ENCODE measurements at regions not wholly inside any gene's neighbourhood (a gene's known extent, or its start where the extent isn't known, plus 50 kb on each side); places are given as distances from the start of the nearest gene placed in this dataset.
A peak's percentile ranks its signal among the peaks of the same experiment; 100 is the strongest.
"Not testable (repeated sequence)": the region's sequence is repeated elsewhere in the genome, so short reads cannot be mapped to it uniquely, and the experiment has no call there.

DNA sequence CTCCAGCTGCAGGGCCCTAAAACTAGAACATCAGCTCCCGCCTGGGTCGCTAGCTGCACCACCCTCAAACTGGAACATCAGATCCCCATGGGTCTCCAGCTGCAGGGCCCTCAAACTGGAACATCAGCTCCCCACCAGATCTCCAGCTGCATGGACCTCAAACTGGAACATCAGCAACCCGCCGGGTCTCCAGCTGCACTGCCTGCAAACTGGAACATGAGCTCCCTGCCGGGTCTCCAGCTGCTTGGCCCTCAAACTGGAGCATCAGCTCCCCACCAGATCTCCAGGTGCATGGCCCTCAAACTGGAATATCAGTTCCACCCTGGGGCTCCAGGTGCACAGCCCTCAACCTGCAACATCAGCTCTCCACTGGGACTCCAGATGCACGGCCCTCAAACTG lies 82.7 kb downstream of the TFRC start:
- DNase-seq (ENCODE audit: low read depth); H3K4me3 ChIP-seq (ENCODE audit: low read depth, low read length): not testable (repeated sequence)

DNA sequence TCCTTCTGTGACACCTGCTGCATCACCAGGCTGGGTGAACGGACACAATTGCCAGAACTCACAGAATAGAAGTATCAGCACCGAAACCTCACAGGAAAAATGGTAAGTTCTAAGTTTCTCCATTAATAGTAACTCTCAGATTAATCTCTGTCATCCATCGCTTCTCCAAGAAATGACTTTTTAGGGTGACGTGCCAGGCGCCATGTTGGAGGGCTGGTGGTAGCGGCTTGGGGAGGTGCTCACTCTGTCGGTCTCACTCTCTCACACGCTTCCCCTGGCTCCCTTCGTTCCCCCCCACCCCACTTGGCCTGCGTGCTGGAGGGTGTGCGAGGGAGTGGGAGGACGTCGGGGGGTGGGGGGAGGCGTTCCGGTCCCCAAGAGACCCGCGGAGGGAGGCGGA lies 85.6 kb downstream of the TFRC start:
- not testable (repeated sequence) for DNase-seq (ENCODE audit: low read depth); H3K4me3 ChIP-seq (ENCODE audit: low read depth, low read length)

DNA sequence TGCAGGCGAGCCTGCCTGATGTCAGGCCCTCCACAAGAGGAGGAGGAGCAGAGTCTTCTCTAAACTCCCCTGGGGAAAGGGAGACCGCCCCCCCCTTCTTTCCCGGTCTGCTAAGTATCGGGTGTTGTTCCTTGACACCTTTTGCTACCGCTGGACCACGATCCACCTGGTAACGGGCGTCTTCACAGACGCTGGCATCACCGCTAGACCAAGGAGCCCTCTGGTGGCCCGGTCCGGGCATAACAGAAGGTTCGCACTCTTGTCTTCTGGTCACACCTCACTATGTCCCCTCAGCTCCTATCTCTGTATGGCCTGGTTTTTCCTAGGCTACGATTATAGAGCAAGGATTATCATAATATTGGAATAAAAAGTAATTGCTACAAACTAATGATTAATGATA lies 86.0 kb upstream of the TNK2 start:
- H3K4me3 ChIP-seq (ENCODE audit: low read depth, low read length) = not testable (repeated sequence)
- peak; percentile 46 for DNase-seq (ENCODE audit: low read depth)
- TF ChIP-seq, protein P1, sequence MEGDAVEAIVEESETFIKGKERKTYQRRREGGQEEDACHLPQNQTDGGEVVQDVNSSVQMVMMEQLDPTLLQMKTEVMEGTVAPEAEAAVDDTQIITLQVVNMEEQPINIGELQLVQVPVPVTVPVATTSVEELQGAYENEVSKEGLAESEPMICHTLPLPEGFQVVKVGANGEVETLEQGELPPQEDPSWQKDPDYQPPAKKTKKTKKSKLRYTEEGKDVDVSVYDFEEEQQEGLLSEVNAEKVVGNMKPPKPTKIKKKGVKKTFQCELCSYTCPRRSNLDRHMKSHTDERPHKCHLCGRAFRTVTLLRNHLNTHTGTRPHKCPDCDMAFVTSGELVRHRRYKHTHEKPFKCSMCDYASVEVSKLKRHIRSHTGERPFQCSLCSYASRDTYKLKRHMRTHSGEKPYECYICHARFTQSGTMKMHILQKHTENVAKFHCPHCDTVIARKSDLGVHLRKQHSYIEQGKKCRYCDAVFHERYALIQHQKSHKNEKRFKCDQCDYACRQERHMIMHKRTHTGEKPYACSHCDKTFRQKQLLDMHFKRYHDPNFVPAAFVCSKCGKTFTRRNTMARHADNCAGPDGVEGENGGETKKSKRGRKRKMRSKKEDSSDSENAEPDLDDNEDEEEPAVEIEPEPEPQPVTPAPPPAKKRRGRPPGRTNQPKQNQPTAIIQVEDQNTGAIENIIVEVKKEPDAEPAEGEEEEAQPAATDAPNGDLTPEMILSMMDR (IDR thresholded peaks at IDR 0.05; ENCODE audit: insufficient read depth, low read depth, low read length) = peak; percentile 49

DNA sequence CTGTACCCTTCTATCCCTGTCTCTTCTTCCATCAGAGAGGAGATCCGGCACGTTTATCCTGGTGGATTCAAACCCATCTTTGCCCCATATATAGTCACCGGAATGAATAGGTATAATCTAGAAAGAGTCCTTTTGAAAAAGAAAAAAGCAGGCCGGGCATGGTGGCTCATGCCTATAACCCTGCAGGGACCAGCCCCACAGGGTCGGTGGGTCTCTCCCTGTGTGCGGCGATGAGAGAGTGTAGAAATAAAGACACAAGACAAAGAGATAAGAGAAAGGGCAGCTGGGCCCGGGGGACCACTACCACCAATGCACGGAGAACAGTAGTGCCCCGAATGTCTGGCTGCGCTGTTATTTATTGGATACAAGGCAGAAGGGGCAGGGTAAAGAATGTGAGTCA lies 85.3 kb upstream of the TNK2 start:
- not testable (repeated sequence) for DNase-seq (ENCODE audit: low read depth); H3K4me3 ChIP-seq (ENCODE audit: low read depth, low read length)

DNA sequence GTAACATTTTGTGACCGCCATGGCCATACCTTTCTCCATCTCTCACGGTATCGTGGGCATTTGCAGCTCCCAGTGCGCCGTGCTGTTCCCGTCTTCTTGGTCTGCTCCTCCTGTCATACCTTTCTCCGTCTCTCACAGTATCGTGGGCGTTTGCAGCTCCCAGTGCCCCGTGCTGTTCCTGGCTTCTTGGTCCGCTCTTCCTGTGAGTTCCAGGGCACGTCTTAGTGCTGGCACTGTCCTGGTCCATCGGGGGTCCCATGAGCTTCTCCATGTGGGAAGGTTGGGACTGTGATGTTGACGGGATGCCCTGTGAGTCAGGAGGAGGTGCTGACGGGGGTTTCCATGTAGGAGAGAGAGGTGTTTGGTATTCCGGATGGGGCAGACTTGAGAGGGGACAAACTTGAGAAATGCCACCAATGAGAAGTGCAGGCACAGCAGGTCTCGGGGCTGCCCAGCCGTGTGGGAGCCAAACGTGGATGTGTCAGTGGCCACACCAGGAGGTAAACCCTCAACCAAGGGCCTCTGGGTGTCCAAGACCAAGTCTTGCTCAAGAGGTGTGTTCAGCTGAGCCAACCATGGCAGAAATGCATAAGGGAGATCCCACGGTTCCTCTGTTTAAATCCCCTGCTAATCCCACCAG lies 84.7 kb upstream of the TNK2 start:
- not testable (repeated sequence) for DNase-seq (ENCODE audit: low read depth); H3K4me3 ChIP-seq (ENCODE audit: low read depth, low read length)

DNA sequence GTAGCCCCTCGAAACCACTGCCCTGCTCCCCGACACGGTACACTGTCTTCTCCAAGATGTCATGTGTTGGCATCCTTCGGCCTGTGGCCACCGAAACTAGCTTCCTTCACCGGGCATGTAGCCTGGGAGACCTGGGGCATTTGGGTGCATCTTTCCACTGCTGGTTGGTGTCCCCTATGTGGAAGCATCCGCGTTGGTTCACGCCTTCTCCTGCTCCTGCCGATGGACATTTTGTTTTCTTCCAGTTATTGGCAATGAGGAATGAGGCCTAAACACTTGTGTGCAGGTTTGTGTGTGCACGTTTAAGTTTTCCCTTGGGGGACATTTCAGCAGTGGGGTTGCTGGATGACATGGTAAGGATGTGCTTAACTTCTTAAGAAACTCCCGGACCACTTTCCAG lies 83.6 kb upstream of the TNK2 start:
- not testable (repeated sequence) for DNase-seq (ENCODE audit: low read depth); H3K4me3 ChIP-seq (ENCODE audit: low read depth, low read length)

DNA sequence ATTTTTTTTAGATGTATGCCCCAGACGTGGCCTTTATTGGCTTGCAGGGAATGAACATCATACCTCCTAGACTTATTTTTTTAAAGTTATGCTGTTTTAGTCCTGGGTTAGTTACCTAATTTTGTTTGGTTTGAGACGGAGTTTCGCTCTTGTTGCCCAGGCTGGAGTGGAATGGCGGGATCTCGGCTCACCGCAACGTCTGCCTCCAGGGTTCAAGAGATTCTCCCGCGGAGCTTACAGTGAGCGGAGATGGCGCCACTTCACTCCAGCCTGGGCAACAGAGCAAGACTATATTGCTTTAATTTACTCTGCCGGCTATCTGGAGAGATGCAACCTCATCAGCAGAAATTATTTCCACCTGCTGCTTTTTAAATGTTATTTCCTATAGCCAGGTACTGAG lies 82.9 kb upstream of the TNK2 start:
- DNase-seq (ENCODE audit: low read depth); H3K4me3 ChIP-seq (ENCODE audit: low read depth, low read length): not testable (repeated sequence)

DNA sequence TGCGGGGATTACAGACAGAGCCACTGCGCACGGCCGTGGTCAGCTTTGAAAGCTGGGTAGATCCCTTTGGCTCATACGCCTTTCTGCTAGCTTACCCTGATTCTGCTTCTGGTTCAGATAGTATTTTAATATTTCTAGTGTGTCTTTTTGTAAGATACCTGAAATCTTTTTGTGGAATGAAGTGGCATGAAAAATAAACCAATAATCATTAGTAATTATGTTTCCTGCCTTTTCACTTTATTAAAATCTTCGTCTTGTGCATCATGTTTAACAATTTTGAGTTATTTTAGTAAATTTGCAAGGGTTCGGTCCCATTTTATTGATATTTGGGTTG lies 82.5 kb upstream of the TNK2 start:
- not testable (repeated sequence) for DNase-seq (ENCODE audit: low read depth)
- peak overlapping the region; percentile 66 for H3K4me3 ChIP-seq (ENCODE audit: low read depth, low read length)

DNA sequence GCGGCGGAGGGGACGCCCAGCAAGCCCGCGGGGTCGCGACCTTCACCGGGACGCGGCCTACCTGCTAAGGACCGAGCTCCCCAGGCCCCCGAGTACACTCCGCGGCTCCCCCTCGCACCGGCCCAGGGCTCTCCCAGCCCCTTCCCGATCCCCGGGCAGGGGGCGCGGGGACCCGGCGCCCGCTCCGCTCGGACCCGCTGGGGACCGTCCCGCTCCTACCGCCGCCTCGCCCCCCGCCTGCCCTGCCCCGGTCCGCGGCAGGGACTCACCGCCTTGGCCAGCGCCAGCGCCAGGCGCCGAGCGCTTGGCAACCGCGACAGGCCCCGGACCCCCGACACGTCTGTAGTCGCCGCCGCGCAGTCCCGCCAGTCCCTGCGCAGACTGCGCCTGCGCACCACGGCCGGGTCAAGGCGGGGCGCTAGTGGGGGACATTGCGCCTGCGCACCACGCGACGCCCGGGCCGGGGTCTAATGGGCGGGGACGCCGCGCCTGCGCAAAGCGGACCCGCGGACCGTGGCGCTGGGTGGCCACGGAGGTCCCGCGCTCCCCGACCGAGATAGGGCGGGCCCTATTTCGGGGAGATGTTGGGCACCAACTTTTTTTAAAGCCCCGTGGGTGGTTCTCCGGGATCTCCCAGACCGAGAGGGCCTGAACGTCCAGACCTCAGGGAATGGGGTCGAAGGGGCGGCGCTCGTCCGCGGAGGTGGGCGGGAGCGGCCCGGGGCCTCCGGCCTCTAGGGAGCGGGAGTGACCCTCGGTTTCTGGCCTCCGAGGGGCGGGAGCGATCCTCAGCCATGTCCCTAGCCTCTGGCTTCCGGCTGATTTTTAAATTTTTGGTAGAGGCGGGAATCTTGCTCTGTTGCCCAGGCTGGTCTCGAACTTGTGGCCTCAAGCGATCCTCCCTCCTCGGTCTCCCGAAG lies 81.8 kb upstream of the TNK2 start:
- DNase-seq (ENCODE audit: low read depth) = peak; percentile 73
- peak overlapping the region; percentile 66 for H3K4me3 ChIP-seq (ENCODE audit: low read depth, low read length)

DNA sequence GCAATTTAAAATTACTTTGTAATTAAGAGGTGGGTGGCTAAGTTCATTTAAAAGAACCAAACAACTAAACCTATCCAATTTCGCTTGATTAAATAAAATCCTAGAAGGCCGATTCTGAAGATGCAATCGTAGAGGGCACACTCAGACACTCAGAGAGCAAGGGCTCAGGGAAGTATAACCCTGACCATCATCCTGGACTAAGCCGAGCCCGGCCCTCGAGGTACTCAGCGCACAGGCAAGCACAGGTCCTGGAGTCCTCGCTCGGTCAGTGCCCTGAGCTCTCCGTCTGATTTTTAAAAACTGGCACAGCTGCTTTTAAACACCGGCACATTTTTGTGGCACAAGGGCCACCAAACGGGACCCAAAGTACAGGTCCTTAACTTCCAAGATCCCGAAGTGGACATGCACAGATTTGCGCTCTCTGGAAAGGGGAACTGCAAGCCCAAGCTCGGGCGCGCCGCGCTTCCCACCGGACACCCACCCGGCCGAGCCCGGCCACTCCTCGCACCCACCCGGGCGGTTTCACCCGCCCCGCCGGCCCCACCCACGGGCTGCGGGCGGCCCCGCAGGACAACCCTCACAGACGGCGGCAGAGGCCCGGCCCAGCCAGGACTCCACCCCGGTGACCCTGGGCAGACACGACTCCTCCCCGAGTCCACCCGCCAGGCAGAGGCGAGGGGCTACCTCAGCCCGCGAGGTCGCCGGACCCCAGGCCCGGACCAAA lies 81.0 kb upstream of the TNK2 start:
- H3K4me3 ChIP-seq (ENCODE audit: low read depth, low read length) = peak overlapping the region; percentile 63
- peak; percentile 5 for DNase-seq (ENCODE audit: low read depth)

DNA sequence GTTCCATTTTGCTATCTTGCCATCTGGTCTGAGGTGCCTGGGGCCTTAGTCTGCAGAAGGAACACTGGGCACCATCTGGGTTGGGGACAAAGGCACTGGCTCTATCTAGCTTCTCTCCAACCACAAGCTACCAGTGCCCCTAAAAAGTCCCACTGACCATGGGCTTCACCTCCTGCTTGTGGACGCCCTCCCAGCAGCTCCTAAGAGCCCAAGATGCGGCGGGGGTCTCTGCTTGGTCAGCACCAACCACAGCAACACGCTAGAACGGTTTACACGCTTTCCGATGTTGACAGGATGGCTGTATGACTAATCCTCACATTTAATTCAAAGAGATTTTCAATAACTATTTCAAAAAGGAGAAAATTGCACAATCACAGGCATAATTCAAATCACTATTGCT lies 80.4 kb upstream of the TNK2 start:
- not testable (repeated sequence) for DNase-seq (ENCODE audit: low read depth); H3K4me3 ChIP-seq (ENCODE audit: low read depth, low read length)

DNA sequence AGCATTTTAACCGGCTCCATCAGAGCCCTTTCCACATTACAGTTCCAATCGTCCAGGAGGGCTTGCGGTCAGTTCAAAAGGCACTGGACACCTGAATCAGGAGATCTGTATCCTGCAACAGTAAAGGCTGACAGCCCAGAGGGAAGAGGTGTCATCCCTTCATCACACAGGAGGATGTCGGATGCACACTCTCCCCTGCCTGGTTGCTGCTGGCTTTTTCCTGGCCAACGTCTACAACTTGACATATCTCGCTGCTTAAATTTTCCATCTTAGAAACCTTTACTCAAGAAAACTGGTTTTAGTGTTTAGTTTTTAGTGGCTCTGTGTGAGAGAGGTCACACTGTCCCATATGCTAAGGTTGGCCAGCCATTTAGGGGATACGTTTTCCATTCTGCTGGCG lies 78.7 kb upstream of the TNK2 start:
- not testable (repeated sequence) for H3K4me3 ChIP-seq (ENCODE audit: low read depth, low read length); DNase-seq (ENCODE audit: low read depth)

DNA sequence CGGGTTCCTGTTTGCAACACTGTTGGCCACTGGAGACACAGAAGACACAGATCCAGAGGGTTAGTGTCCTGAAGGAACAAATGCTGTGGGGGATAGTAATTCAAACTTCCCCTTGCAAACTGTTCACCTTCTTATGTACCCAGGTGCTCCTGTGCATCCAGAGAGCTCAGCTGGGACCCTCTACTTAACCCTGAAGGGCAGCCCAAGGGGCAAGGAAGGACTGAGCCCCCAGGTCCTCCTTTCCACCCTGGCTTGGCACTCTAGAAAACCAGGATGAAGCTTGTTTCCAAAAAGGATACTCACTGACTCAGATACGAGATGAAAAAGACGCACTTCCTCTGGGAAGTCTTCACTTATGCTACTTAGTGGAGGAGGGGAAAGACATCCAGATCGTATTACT lies 78.2 kb upstream of the TNK2 start:
- not testable (repeated sequence) for H3K4me3 ChIP-seq (ENCODE audit: low read depth, low read length); DNase-seq (ENCODE audit: low read depth)

DNA sequence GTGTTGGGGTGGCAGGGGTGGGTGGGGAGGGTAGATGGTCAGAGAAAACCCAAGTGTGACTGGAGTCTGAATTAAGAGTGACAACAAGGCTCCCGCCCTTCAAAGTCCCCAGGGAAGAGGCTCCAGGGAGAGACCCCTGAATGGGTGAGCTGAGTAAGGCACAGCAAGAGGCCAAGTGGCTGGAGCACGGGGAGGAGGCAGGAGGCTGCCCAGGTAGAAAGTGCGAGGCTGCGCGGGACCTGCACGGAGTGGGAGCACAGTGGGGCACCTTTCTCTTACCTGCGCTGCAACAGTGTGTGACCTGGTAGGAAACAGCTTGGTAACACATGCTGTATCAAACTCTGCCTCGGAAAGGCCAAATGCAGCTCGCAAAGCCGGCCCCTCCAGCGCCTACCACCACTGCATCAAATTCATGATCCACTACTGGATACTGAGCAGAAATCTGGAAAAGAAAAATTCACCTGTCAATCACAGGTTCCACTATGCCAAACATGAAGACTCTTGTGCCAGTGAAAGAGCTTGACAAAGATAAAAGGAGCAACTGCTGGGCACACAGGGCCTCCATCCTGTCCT lies 77.1 kb upstream of the TNK2 start:
- DNase-seq (ENCODE audit: low read depth); H3K4me3 ChIP-seq (ENCODE audit: low read depth, low read length): not testable (repeated sequence)

DNA sequence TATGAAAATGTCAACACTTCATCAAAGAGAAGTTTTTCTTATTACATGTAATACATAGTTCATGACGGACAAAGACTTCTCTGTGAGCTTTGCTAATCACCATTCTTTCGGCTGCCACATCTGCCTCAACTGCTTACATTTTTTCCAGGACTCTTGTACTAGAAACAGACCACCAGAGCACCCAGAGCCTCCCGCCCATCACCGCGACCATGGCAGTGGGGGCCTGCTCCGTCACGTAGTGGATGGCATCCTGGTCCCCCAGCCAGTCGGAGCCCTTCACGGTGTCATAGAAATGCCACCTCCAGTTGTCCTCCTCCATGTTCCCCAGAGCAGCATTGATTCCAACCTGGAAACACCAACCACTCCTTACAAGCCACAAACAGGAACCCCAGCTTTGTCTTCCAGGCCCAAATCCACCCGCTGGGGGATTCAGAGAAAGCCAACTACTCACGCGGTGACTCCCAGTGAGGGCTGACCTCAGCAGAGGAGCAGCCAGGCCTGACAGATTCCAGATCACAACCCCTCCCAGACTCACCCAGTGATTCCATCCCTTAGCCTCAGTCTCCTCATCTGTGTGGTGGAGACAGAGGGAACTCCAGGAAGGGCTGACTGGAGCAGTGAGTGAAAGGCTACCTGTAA lies 76.2 kb upstream of the TNK2 start:
- not testable (repeated sequence) for H3K4me3 ChIP-seq (ENCODE audit: low read depth, low read length); DNase-seq (ENCODE audit: low read depth)

DNA sequence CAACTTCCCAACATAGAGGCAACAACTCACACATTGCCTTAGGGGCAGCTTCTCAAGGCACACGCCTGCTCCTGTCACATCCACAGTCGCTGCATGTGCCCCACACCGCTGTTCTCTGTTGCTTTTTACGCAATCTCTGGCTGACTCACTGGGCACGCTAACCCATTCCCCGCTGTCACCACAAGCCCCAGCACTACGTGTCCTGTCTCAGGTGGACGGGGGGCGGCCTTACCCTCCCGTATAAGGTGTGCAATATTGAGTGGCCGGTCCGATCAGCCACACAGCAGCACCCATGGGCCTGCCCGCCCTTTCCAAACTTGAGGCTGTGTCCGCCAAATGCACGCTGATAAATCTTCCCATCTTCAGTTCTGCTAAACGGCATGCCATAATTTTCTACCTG lies 75.5 kb upstream of the TNK2 start:
- H3K4me3 ChIP-seq (ENCODE audit: low read depth, low read length); DNase-seq (ENCODE audit: low read depth): not testable (repeated sequence)

DNA sequence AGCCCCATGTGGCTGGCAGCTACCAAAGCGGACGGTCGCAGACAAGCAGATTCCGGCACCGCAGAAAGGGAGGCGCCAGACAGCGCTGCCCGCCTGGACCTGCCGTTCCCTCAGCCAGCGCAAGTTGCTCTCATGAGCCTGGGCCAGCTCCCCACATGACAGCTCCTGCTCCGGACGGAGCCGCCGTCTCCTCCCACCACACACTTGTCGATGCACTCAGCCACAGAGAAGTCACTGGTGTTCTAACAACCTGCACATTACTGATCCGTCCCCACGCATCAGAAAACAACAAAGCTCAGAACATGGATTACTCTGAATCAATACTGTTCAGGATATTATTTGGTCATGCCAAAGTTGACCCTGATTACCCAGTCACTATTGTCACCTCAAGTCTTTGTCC lies 74.4 kb upstream of the TNK2 start:
- not testable (repeated sequence) for DNase-seq (ENCODE audit: low read depth); H3K4me3 ChIP-seq (ENCODE audit: low read depth, low read length)
